ENCODE measurements at regions not wholly inside any gene's neighbourhood (a gene's known extent, or its start where the extent isn't known, plus 50 kb on each side); places are given as distances from the start of the nearest gene placed in this dataset.

DNA sequence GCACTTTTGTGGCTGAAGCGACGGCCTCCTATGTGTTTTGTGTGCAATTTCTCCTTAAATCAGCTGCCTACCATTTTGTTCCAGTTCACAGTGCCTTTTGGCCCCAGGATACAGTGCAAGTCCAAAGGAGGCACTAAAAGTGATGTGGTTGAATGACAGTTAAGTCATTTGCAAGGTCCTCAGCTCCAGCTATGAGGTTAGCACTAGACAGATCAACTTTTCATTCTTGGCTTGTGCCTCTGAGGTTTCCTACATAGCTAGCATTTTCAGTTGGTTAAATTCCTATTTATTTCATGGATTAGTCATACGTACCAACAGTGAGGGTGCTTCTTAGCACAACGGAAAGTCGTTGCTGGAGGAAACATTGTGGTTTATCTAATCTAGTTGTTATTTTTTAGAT is 59.3 kb upstream of the NTPCR start:
- Histone ChIP-seq H4K20me1 (ENCODE audit: insufficient read depth, low read length) (no peaks in the 10 kb centered on the region), H3K4me2 (ENCODE audit: low read length) (no peak overlapping the region), H3K79me2 (ENCODE audit: insufficient read depth, low read depth, low read length) (no peaks in the 10 kb centered on the region), H3K9me2 (ENCODE audit: insufficient read depth, low read length) (no peaks in the 10 kb centered on the region), H3K4me3 (ENCODE audit: low read depth, low read length, poor library complexity, severe bottlenecking) (no peak overlapping the region), H3K4me1 (ENCODE audit: insufficient read depth, low read length, poor library complexity, severe bottlenecking) (no peaks in the 10 kb centered on the region), H3K9me3 (ENCODE audit: low read length) (no peaks in the 10 kb centered on the region), H3K36me3 (ENCODE audit: insufficient read depth, low read length) (no peaks in the 10 kb centered on the region), H3K27ac (ENCODE audit: low read depth, low read length, poor library complexity, severe bottlenecking) (no peak overlapping the region), H2AFZ (ENCODE audit: low read length) (no peak overlapping the region)
- no peak for TF ChIP-seq EZH2phosphoT487 (IDR thresholded peaks at IDR 0.05; ENCODE audit: borderline replicate concordance, low read depth, low read length)
- TF ChIP-seq, protein P1, sequence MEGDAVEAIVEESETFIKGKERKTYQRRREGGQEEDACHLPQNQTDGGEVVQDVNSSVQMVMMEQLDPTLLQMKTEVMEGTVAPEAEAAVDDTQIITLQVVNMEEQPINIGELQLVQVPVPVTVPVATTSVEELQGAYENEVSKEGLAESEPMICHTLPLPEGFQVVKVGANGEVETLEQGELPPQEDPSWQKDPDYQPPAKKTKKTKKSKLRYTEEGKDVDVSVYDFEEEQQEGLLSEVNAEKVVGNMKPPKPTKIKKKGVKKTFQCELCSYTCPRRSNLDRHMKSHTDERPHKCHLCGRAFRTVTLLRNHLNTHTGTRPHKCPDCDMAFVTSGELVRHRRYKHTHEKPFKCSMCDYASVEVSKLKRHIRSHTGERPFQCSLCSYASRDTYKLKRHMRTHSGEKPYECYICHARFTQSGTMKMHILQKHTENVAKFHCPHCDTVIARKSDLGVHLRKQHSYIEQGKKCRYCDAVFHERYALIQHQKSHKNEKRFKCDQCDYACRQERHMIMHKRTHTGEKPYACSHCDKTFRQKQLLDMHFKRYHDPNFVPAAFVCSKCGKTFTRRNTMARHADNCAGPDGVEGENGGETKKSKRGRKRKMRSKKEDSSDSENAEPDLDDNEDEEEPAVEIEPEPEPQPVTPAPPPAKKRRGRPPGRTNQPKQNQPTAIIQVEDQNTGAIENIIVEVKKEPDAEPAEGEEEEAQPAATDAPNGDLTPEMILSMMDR (conservative IDR thresholded peaks at IDR 0.05; ENCODE audit: low read length): no peak
- DNase-seq (ENCODE audit: low spot score): no peak
- POLR2A ChIA-PET: interaction anchor here (0.7 kb wide), 1 partner anchor 762 kb away, joined by 8 read pairs; no protein-coding TSS in a partner anchor
- no TSS peak for BruUV-seq (replicated peaks)
- CTCF ChIA-PET (ENCODE audit: unreplicated experiment): interaction anchor here (0.5 kb wide), 1 partner anchor 354 kb away, joined by 3 read pairs; no protein-coding TSS in a partner anchor
- intact Hi-C loops (cut with micrococcal nuclease; ENCODE audit: unreplicated experiment): no loop called here

DNA sequence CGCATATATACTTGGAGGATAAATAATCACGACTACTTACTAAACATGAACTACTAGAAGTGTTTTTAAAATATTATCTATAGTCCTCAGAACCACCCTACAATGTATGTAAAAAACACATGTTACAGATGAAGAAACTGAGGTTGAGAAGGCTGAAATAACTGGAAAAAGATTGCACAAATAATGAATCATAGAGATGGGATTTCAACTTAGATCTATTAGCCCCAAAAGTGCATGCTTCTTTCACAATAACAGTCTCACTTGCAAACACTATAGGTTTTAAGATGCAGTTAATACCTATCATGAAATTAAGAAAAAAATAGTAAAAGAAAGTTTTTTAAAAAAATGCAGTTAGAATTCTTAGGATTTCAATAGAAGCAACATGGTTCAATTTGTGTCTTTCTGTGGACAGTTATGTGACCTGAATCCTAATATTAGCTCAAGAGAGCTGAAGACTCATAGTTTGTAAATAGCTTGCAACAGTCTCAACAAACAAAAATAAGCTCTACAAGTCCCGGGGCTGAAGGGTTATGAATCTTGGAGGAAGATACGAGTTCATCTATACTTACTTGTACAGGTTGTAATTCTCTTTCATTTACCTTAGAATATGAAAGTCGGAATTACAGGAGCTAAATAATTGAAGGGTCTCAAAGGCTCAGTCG is 58.6 kb upstream of the NTPCR start:
- H3K9me2 ChIP-seq (ENCODE audit: insufficient read depth, low read length): no peaks in the 10 kb centered on the region
- no TSS peak for BruUV-seq (replicated peaks)
- no peaks in the 10 kb centered on the region for H4K20me1 ChIP-seq (ENCODE audit: insufficient read depth, low read length)
- TF ChIP-seq EZH2phosphoT487 (IDR thresholded peaks at IDR 0.05; ENCODE audit: borderline replicate concordance, low read depth, low read length): no peak
- TF ChIP-seq, protein P1 (conservative IDR thresholded peaks at IDR 0.05; ENCODE audit: low read length): no peak
- no peak overlapping the region for H3K27ac ChIP-seq (ENCODE audit: low read depth, low read length, poor library complexity, severe bottlenecking)
- H3K36me3 ChIP-seq (ENCODE audit: insufficient read depth, low read length): no peaks in the 10 kb centered on the region
- no peak overlapping the region for H3K4me2 ChIP-seq (ENCODE audit: low read length)
- no peak overlapping the region for H3K4me3 ChIP-seq (ENCODE audit: low read depth, low read length, poor library complexity, severe bottlenecking)
- POLR2A ChIA-PET: interaction anchor here (1.0 kb wide), 1 partner anchor 79 kb away, joined by 3 read pairs; no protein-coding TSS in a partner anchor
- DNase-seq (ENCODE audit: low spot score): no peak
- H3K4me1 ChIP-seq (ENCODE audit: insufficient read depth, low read length, poor library complexity, severe bottlenecking): no peaks in the 10 kb centered on the region
- H2AFZ ChIP-seq (ENCODE audit: low read length): no peak overlapping the region
- H3K9me3 ChIP-seq (ENCODE audit: low read length): no peaks in the 10 kb centered on the region
- intact Hi-C loops (cut with micrococcal nuclease; ENCODE audit: unreplicated experiment): no loop called here
- CTCF ChIA-PET (ENCODE audit: unreplicated experiment): no interaction called here
- H3K79me2 ChIP-seq (ENCODE audit: insufficient read depth, low read depth, low read length): no peaks in the 10 kb centered on the region

Data from OCI-LY7 (cell line).